HL-60 (cell line): ENCODE measurements at regions not wholly inside any gene's neighbourhood (a gene's known extent, or its start where the extent isn't known, plus 50 kb on each side); places are given as distances from the start of the nearest gene placed in this dataset.

ENCODE experiments used
- GABPA ChIP-seq: IDR thresholded peaks from 2 replicates; pipeline ENCODE4 v1.6.1; 2012; ENCODE audit warnings: low read depth
- POLR2AphosphoS5 ChIP-seq: IDR thresholded peaks from 2 replicates; pipeline ENCODE4 v1.6.1; 2012; ENCODE audit warnings: low read depth
- SPI1 ChIP-seq: IDR thresholded peaks from 2 replicates; pipeline ENCODE4 v1.6.1; 2012; ENCODE audit warnings: low read depth, mild to moderate bottlenecking, borderline replicate concordance
- TF ChIP-seq, protein P1 (sequence below): IDR thresholded peaks from one replicate; pipeline ENCODE4 v1.5.1; 2011; ENCODE audit warnings: low read length, control low read depth, inconsistent platforms; ENCODE audit not compliant: insufficient read depth
- TF ChIP-seq, protein P2 (sequence below): IDR thresholded peaks from 2 replicates; pipeline ENCODE4 v1.6.1; 2012; ENCODE audit warnings: low read depth; ENCODE audit not compliant: insufficient replicate concordance

GRCh38 chr14:41488401-41488800 lies 118.3 kb upstream of the LRFN5 start:
- TF ChIP-seq, protein P1, sequence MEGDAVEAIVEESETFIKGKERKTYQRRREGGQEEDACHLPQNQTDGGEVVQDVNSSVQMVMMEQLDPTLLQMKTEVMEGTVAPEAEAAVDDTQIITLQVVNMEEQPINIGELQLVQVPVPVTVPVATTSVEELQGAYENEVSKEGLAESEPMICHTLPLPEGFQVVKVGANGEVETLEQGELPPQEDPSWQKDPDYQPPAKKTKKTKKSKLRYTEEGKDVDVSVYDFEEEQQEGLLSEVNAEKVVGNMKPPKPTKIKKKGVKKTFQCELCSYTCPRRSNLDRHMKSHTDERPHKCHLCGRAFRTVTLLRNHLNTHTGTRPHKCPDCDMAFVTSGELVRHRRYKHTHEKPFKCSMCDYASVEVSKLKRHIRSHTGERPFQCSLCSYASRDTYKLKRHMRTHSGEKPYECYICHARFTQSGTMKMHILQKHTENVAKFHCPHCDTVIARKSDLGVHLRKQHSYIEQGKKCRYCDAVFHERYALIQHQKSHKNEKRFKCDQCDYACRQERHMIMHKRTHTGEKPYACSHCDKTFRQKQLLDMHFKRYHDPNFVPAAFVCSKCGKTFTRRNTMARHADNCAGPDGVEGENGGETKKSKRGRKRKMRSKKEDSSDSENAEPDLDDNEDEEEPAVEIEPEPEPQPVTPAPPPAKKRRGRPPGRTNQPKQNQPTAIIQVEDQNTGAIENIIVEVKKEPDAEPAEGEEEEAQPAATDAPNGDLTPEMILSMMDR = no peak
- no peak for TF ChIP-seq POLR2AphosphoS5
- TF ChIP-seq, protein P2, sequence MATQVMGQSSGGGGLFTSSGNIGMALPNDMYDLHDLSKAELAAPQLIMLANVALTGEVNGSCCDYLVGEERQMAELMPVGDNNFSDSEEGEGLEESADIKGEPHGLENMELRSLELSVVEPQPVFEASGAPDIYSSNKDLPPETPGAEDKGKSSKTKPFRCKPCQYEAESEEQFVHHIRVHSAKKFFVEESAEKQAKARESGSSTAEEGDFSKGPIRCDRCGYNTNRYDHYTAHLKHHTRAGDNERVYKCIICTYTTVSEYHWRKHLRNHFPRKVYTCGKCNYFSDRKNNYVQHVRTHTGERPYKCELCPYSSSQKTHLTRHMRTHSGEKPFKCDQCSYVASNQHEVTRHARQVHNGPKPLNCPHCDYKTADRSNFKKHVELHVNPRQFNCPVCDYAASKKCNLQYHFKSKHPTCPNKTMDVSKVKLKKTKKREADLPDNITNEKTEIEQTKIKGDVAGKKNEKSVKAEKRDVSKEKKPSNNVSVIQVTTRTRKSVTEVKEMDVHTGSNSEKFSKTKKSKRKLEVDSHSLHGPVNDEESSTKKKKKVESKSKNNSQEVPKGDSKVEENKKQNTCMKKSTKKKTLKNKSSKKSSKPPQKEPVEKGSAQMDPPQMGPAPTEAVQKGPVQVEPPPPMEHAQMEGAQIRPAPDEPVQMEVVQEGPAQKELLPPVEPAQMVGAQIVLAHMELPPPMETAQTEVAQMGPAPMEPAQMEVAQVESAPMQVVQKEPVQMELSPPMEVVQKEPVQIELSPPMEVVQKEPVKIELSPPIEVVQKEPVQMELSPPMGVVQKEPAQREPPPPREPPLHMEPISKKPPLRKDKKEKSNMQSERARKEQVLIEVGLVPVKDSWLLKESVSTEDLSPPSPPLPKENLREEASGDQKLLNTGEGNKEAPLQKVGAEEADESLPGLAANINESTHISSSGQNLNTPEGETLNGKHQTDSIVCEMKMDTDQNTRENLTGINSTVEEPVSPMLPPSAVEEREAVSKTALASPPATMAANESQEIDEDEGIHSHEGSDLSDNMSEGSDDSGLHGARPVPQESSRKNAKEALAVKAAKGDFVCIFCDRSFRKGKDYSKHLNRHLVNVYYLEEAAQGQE = no peak
- TF ChIP-seq GABPA = no peak
- TF ChIP-seq SPI1 = no peak
